H9 (cell line): ENCODE measurements at regions not wholly inside any gene's neighbourhood (a gene's known extent, or its start where the extent isn't known, plus 50 kb on each side); places are given as distances from the start of the nearest gene placed in this dataset.

Experiments used
- DNase-seq: peaks from one replicate; pipeline ENCODE4 v3.0.0-alpha.2; 2017
- H2AFZ ChIP-seq: one replicate; pipeline ENCODE4 v1.6.1; 2013; ENCODE audit warnings: mild to moderate bottlenecking, low read length, control low read depth, moderate library complexity
- H2AK5ac ChIP-seq: 2 replicates; pipeline ENCODE4 v1.6.1; 2013; ENCODE audit warnings: low read length, control low read depth, mixed read lengths; ENCODE audit not compliant: insufficient read length
- H2BK120ac ChIP-seq: one replicate; pipeline ENCODE4 v1.6.1; 2013; ENCODE audit warnings: low read depth, mild to moderate bottlenecking, low read length, control low read depth, inconsistent platforms; ENCODE audit not compliant: poor library complexity, severe bottlenecking
- H2BK12ac ChIP-seq: 2 replicates; pipeline ENCODE4 v1.6.1; 2013; ENCODE audit warnings: low read length, control low read depth, mixed read lengths, low read depth; ENCODE audit not compliant: insufficient read length
- H2BK15ac ChIP-seq: 2 replicates; pipeline ENCODE4 v1.6.1; 2013; ENCODE audit warnings: low read depth, low read length, control low read depth
- H2BK20ac ChIP-seq: one replicate; pipeline ENCODE4 v1.6.1; 2013; ENCODE audit warnings: low read depth, mild to moderate bottlenecking, low read length, control low read depth, inconsistent platforms; ENCODE audit not compliant: poor library complexity, severe bottlenecking
- H2BK5ac ChIP-seq: 2 replicates; pipeline ENCODE4 v1.6.1; 2013; ENCODE audit warnings: low read length, control low read depth, mixed read lengths; ENCODE audit not compliant: insufficient read length
- H3K14ac ChIP-seq: 2 replicates; pipeline ENCODE4 v1.6.1; 2013; ENCODE audit warnings: low read length, control low read depth; ENCODE audit not compliant: insufficient read depth
- H3K18ac ChIP-seq: 2 replicates; pipeline ENCODE4 v1.6.1; 2013; ENCODE audit warnings: low read depth, mild to moderate bottlenecking, mixed read lengths, low read length, control low read depth; ENCODE audit not compliant: insufficient read length
- H3K23ac ChIP-seq: 2 replicates; pipeline ENCODE4 v1.6.1; 2013; ENCODE audit warnings: low read length, control low read depth, mixed read lengths, low read depth; ENCODE audit not compliant: insufficient read length
- H3K23me2 ChIP-seq: 2 replicates; pipeline ENCODE4 v1.6.1; 2013; ENCODE audit warnings: low read depth, mild to moderate bottlenecking, mixed read lengths, low read length, control low read depth; ENCODE audit not compliant: insufficient read length, poor library complexity, severe bottlenecking
- H3K27ac ChIP-seq: 2 replicates; pipeline ENCODE4 v1.5.1; 2013; ENCODE audit warnings: low read length, control low read depth, mixed read lengths, low read depth; ENCODE audit not compliant: insufficient read length
- H3K27me3 ChIP-seq: 2 replicates; pipeline ENCODE4 v1.6.1; 2013; ENCODE audit warnings: low read length, control low read depth, inconsistent platforms; ENCODE audit not compliant: insufficient read depth
- H3K4ac ChIP-seq: 2 replicates; pipeline ENCODE4 v1.6.1; 2013; ENCODE audit warnings: low read depth, mild to moderate bottlenecking, control low read depth, inconsistent platforms, low read length, moderate library complexity
- H3K4me1 ChIP-seq: 2 replicates; pipeline ENCODE4 v1.6.1; 2013; ENCODE audit warnings: low read length, control low read depth, inconsistent platforms; ENCODE audit not compliant: insufficient read depth
- H3K4me2 ChIP-seq: 2 replicates; pipeline ENCODE4 v1.6.1; 2013; ENCODE audit warnings: low read length, control low read depth, mixed read lengths; ENCODE audit not compliant: insufficient read length, insufficient read depth
- H3K56ac ChIP-seq: 2 replicates; pipeline ENCODE4 v1.6.1; 2013; ENCODE audit warnings: low read depth, mild to moderate bottlenecking, mixed read lengths, low read length, control low read depth; ENCODE audit not compliant: insufficient read length
- H3K79me1 ChIP-seq: 2 replicates; pipeline ENCODE4 v1.6.1; 2013; ENCODE audit warnings: low read depth, mild to moderate bottlenecking, moderate library complexity, low read length, control low read depth, inconsistent platforms; ENCODE audit not compliant: insufficient read depth, poor library complexity, severe bottlenecking
- H3K79me2 ChIP-seq: 2 replicates; pipeline ENCODE4 v1.6.1; 2013; ENCODE audit warnings: low read length, control low read depth, inconsistent platforms; ENCODE audit not compliant: insufficient read depth
- H3K9ac ChIP-seq: 2 replicates; pipeline ENCODE4 v1.6.1; 2013; ENCODE audit warnings: low read length, control low read depth, mixed read lengths; ENCODE audit not compliant: insufficient read length; ENCODE audit errors: extremely low read depth
- H3K9me3 ChIP-seq: one replicate; pipeline ENCODE4 v1.6.1; 2013; ENCODE audit warnings: low read depth, low read length, inconsistent platforms; ENCODE audit not compliant: control insufficient read depth
- H3T11ph ChIP-seq: one replicate; pipeline ENCODE4 v1.6.1; 2013; ENCODE audit warnings: mild to moderate bottlenecking, low read length, control low read depth, inconsistent platforms
- H4K20me1 ChIP-seq: one replicate; pipeline ENCODE4 v1.6.1; 2013; ENCODE audit not compliant: control insufficient read depth, insufficient read length, insufficient read depth
- H4K5ac ChIP-seq: 2 replicates; pipeline ENCODE4 v1.6.1; 2013; ENCODE audit warnings: low read depth, mild to moderate bottlenecking, mixed read lengths, low read length, control low read depth; ENCODE audit not compliant: insufficient read length
- H4K8ac ChIP-seq: replicated peaks from 2 replicates; pipeline ENCODE4 v1.6.1; 2013; ENCODE audit warnings: low read length, control low read depth, mixed read lengths, low read depth; ENCODE audit not compliant: insufficient read length
- H4K91ac ChIP-seq: 2 replicates; pipeline ENCODE4 v1.6.1; 2013; ENCODE audit warnings: low read depth, mild to moderate bottlenecking, moderate library complexity, mixed read lengths, low read length, control low read depth; ENCODE audit not compliant: insufficient read length
- H3K27ac Mint-ChIP-seq, 3 experiments: 2 replicates in 2 of 3; 3 replicates in 1 of 3; pipeline ENCODE4 v1.8.0; 2020 to 2021; ENCODE audit warnings: mixed read lengths in 3 of 3, mild to moderate bottlenecking in 1 of 3, moderate library complexity in 1 of 3
- H3K27me3 Mint-ChIP-seq: 2 replicates; pipeline ENCODE4 v1.8.0; 2021; ENCODE audit warnings: low read depth, mild to moderate bottlenecking, moderate library complexity, mixed read lengths
- H3K36me3 Mint-ChIP-seq, 3 experiments: 2 replicates in 2 of 3; 3 replicates in 1 of 3; pipeline ENCODE4 v1.8.0; 2020 to 2021; ENCODE audit warnings: low read depth in 3 of 3, mixed read lengths in 3 of 3; ENCODE audit not compliant: insufficient read depth in 1 of 3
- H3K4me1 Mint-ChIP-seq, 2 experiments: 2 replicates each; pipeline ENCODE4 v1.8.0; 2020; ENCODE audit warnings: mixed read lengths in 2 of 2
- H3K4me3 Mint-ChIP-seq, 2 experiments: 2 replicates in 1 of 2; 3 replicates in 1 of 2; pipeline ENCODE4 v1.8.0; 2020 to 2021; ENCODE audit warnings: mild to moderate bottlenecking in 2 of 2, mixed read lengths in 2 of 2, moderate library complexity in 1 of 2
- H3K9me3 Mint-ChIP-seq, 2 experiments: 2 replicates in 1 of 2; 3 replicates in 1 of 2; pipeline ENCODE4 v1.8.0; 2020; ENCODE audit warnings: mild to moderate bottlenecking in 2 of 2, mixed read lengths in 2 of 2, moderate library complexity in 1 of 2
- CTCF ChIP-seq: fragments of 200-600 bp; sonication (generic); conservative IDR thresholded peaks from 3 replicates; pipeline ENCODE4 v1.8.0; 2021; ENCODE audit warnings: antibody characterized with exemption, mild to moderate bottlenecking
- WGBS: extraction: QIAGEN DNeasy Blood & Tissue Kit; methylation state at CpG from one replicate; pipeline ENCODE4 v1.1.7; 2013; ENCODE audit warnings: missing lambda C conversion rate, low lambda C conversion rate, mixed read lengths; ENCODE audit not compliant: insufficient read length; ENCODE audit errors: extremely low coverage; 5-methylcytosine and 5-hydroxymethylcytosine counted together

- no peak overlapping the region for H2BK5ac ChIP-seq
- H3K23ac ChIP-seq = no peak overlapping the region
- H2BK12ac ChIP-seq = no peak overlapping the region
- H3K9ac ChIP-seq = no peak overlapping the region
- Mint-ChIP-seq H3K9me3 (no peaks in the 10 kb centered on the region; a peak in 1 of 5 replicates), H3K4me3 (no peak overlapping the region), H3K36me3 (no peaks in the 10 kb centered on the region; a peak in 1 of 7 replicates), H3K4me1 (peaks cover 0 to 5% of the 10 kb centered on the region in 2 experiments; a peak in 2 of 4 replicates), H3K27me3 (peaks cover 7% of the 10 kb centered on the region), H3K27ac (0 out of 7 replicates have a peak overlapping the region, but pooled peaks of 1 of the 3 experiments have one; percentile 44)
- H4K20me1 ChIP-seq = no peaks in the 10 kb centered on the region
- no peak overlapping the region for H2BK20ac ChIP-seq
- no peak overlapping the region for H3K56ac ChIP-seq
- H3K14ac ChIP-seq = no peak overlapping the region
- H3K79me1 ChIP-seq = no peaks in the 10 kb centered on the region
- no peak for DNase-seq
- H2AFZ ChIP-seq = no peak overlapping the region
- H3K9me3 ChIP-seq = no peaks in the 10 kb centered on the region
- no peaks in the 10 kb centered on the region for H3K27me3 ChIP-seq
- no peaks in the 10 kb centered on the region for H3K23me2 ChIP-seq
- no peak overlapping the region for H2BK15ac ChIP-seq
- H4K5ac ChIP-seq = no peak overlapping the region
- H3K79me2 ChIP-seq = no peaks in the 10 kb centered on the region
- no peak overlapping the region for H4K8ac ChIP-seq
- no peak overlapping the region for H4K91ac ChIP-seq
- no peak overlapping the region for H3K4ac ChIP-seq
- H2AK5ac ChIP-seq = no peak overlapping the region
- H3K4me1 ChIP-seq = no peaks in the 10 kb centered on the region
- H3T11ph ChIP-seq = no peak overlapping the region
- H2BK120ac ChIP-seq = no peak overlapping the region
- no peak overlapping the region for H3K4me2 ChIP-seq
- no CpG with 5 or more reads among the region's 5 CpGs for WGBS
- H3K27ac ChIP-seq = no peak overlapping the region
- no peak for TF ChIP-seq CTCF
- H3K18ac ChIP-seq = no peak overlapping the region
These were observed 100.3 kb upstream of the PRR5 start for GRCh38 chr22:44601725-44602124.
